Endodermal cell (in vitro differentiated cells): ENCODE measurements at regions not wholly inside any gene's neighbourhood (a gene's known extent, or its start where the extent isn't known, plus 50 kb on each side); places are given as distances from the start of the nearest gene placed in this dataset.
A peak's percentile ranks its signal among the peaks of the same experiment; 100 is the strongest.

ENCODE experiments used
- DNase-seq: peaks from one replicate; pipeline ENCODE4 v3.0.0-alpha.2; 2017
- H3K27ac ChIP-seq: 2 replicates; pipeline ENCODE4 v1.5.1; 2013; ENCODE audit warnings: mild to moderate bottlenecking, low read depth, low read length, moderate library complexity
- H3K27me3 ChIP-seq: 2 replicates; pipeline ENCODE4 v1.6.1; 2013; ENCODE audit warnings: mild to moderate bottlenecking, low read length, moderate library complexity; ENCODE audit not compliant: insufficient read depth, control insufficient read depth, poor library complexity, severe bottlenecking
- H3K36me3 ChIP-seq: 2 replicates; pipeline ENCODE4 v1.7.0; 2013; ENCODE audit warnings: mild to moderate bottlenecking, low read length, moderate library complexity; ENCODE audit not compliant: control insufficient read depth, insufficient read depth
- H3K4me1 ChIP-seq: one replicate; pipeline ENCODE4 v1.7.0; 2013; ENCODE audit warnings: low read length; ENCODE audit not compliant: control insufficient read depth, insufficient read depth
- H3K4me3 ChIP-seq: 2 replicates; pipeline ENCODE4 v1.5.1; 2013; ENCODE audit warnings: mild to moderate bottlenecking, low read length, moderate library complexity
- H3K9ac ChIP-seq: 2 replicates; pipeline ENCODE4 v1.6.1; 2013; ENCODE audit warnings: mild to moderate bottlenecking, low read length, moderate library complexity; ENCODE audit not compliant: poor library complexity, severe bottlenecking; ENCODE audit errors: extremely low read depth
- H3K9me3 ChIP-seq: 2 replicates; pipeline ENCODE4 v1.6.1; 2013; ENCODE audit warnings: mild to moderate bottlenecking, low read length, moderate library complexity; ENCODE audit not compliant: control insufficient read depth
- H3K27ac Mint-ChIP-seq: 2 replicates; pipeline ENCODE4 v1.8.0; 2020; ENCODE audit warnings: mixed read lengths
- H3K27me3 Mint-ChIP-seq: 2 replicates; pipeline ENCODE4 v1.8.0; 2021; ENCODE audit warnings: mild to moderate bottlenecking, mixed read lengths; ENCODE audit not compliant: insufficient read depth
- H3K36me3 Mint-ChIP-seq: 2 replicates; pipeline ENCODE4 v1.8.0; 2020; ENCODE audit warnings: low read depth, mixed read lengths
- H3K4me1 Mint-ChIP-seq: 2 replicates; pipeline ENCODE4 v1.8.0; 2020; ENCODE audit warnings: mixed read lengths
- H3K4me3 Mint-ChIP-seq: 2 replicates; pipeline ENCODE4 v1.8.0; 2020; ENCODE audit warnings: mild to moderate bottlenecking, moderate library complexity, mixed read lengths
- H3K9me3 Mint-ChIP-seq: 2 replicates; pipeline ENCODE4 v1.8.0; 2020; ENCODE audit warnings: mild to moderate bottlenecking, mixed read lengths
- WGBS, 2 experiments: methylation state at CpG; one replicate each; pipeline versions ENCODE4 v1.1.5 to v1.1.7; 2013; ENCODE audit warnings: missing lambda C conversion rate in 2 of 2, mixed read lengths in 1 of 2; ENCODE audit not compliant: insufficient coverage in 1 of 2, insufficient read length in 1 of 2; 5-methylcytosine and 5-hydroxymethylcytosine counted together
- TF ChIP-seq, protein P1 (sequence below): fragments of 200-600 bp; sonication (generic); conservative IDR thresholded peaks from 2 replicates; pipeline ENCODE4 v1.5.0; 2021; ENCODE audit warnings: antibody characterized with exemption, mild to moderate bottlenecking

DNA sequence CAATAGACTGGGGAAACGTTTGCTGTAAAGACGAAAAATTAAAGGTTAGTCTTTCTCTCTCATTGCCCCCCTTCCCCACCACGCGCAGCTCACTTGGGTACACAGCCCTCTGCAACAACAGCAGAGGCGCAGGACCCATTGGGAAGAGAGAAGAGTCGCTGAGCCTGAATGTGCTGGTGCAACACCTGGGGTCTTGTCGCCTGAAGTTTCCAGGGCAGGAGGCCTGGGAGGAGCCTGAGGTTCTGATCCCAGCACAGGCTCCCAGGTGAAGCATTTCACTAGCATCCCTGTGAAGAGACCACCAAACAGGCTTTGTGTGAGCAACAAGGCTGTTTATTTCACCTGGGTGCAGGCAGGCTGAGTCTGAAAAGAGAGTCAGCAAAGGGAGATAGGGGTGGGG, 116.2 kb upstream of the NTM start:
- H3K4me1 ChIP-seq = peaks cover 8% of the 10 kb centered on the region
- Mint-ChIP-seq H3K9me3 (peaks cover 14% of the 10 kb centered on the region), H3K4me3 (peak overlapping the region; percentile 55), H3K27ac (peak overlapping the region; percentile 95), H3K36me3 (peaks cover 14% of the 10 kb centered on the region), H3K27me3 (peaks cover 22% of the 10 kb centered on the region), H3K4me1 (peaks cover 79% of the 10 kb centered on the region)
- peak overlapping the region; percentile 54 for H3K9ac ChIP-seq
- H3K9me3 ChIP-seq = peaks cover 4% of the 10 kb centered on the region
- peak; percentile 86 for DNase-seq
- no peaks in the 10 kb centered on the region for H3K36me3 ChIP-seq
- no peak overlapping the region for H3K4me3 ChIP-seq
- no peaks in the 10 kb centered on the region for H3K27me3 ChIP-seq
- no peak overlapping the region for H3K27ac ChIP-seq
- TF ChIP-seq, protein P1, sequence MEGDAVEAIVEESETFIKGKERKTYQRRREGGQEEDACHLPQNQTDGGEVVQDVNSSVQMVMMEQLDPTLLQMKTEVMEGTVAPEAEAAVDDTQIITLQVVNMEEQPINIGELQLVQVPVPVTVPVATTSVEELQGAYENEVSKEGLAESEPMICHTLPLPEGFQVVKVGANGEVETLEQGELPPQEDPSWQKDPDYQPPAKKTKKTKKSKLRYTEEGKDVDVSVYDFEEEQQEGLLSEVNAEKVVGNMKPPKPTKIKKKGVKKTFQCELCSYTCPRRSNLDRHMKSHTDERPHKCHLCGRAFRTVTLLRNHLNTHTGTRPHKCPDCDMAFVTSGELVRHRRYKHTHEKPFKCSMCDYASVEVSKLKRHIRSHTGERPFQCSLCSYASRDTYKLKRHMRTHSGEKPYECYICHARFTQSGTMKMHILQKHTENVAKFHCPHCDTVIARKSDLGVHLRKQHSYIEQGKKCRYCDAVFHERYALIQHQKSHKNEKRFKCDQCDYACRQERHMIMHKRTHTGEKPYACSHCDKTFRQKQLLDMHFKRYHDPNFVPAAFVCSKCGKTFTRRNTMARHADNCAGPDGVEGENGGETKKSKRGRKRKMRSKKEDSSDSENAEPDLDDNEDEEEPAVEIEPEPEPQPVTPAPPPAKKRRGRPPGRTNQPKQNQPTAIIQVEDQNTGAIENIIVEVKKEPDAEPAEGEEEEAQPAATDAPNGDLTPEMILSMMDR = no peak
- WGBS, 2 experiments = 21 to 25% methylated on average over 4 to 5 of the region's 7 CpGs

DNA sequence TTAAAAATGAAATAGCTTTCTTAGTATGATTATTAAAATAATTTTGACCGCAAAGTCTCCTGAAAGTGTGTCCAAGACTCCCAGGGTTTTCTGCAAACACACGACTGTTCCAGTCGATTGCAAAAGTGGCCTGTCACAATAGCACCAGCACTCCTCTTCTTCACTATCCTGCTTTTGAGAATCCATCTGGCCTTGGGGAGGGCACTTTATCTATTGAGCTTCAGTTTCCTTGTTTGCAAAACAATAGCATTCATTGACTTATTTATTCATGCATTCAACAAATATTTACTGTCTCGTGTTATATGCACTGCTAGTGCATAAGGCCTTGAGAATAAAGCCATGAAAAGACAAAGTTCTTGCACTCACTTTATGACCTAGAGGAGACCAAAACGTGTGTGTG, 96.2 kb upstream of the NTM start:
- H3K36me3 Mint-ChIP-seq = peaks cover 11% of the 10 kb centered on the region
- Histone ChIP-seq H3K4me1 (peaks cover 5% of the 10 kb centered on the region), H3K4me3 (no peak overlapping the region), H3K9ac (no peak overlapping the region), H3K27ac (no peak overlapping the region), H3K9me3 (peaks cover 6% of the 10 kb centered on the region), H3K27me3 (no peaks in the 10 kb centered on the region), H3K36me3 (no peaks in the 10 kb centered on the region)
- H3K27ac Mint-ChIP-seq = no peak overlapping the region
- no peak for DNase-seq
- TF ChIP-seq, protein P1 = no peak
- WGBS, 2 experiments = 63 to 66% methylated on average over 3 to 4 of the region's 5 CpGs
- no peak overlapping the region for H3K4me3 Mint-ChIP-seq
- peaks cover 30% of the 10 kb centered on the region for H3K9me3 Mint-ChIP-seq
- H3K27me3 Mint-ChIP-seq = no peaks in the 10 kb centered on the region
- peaks cover 31% of the 10 kb centered on the region for H3K4me1 Mint-ChIP-seq

DNA sequence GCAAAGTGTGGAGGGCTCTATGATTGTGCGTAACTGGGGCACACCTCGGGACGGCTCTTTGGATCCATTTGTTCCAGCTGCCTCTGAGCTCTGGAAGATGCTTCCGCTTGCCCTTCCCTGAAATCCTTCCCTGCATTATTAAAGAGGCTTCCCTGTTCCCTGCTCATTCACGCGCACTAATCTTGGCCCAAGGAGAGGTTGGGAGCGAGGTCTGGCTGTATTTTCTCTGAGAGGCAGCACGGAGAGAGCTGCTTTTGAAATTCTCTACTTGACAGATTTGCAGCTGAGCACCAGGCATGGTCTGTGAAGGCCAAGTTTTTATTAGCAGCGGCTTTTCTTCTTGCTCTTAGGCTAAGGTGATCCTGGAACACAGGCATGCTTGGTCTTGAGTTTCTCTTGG, 94.8 kb upstream of the NTM start:
- no peak overlapping the region for H3K4me3 ChIP-seq
- TF ChIP-seq, protein P1 = no peak
- H3K27me3 ChIP-seq = no peaks in the 10 kb centered on the region
- Mint-ChIP-seq H3K9me3 (peaks cover 21% of the 10 kb centered on the region), H3K4me1 (peaks cover 31% of the 10 kb centered on the region), H3K27me3 (no peaks in the 10 kb centered on the region), H3K36me3 (peaks cover 7% of the 10 kb centered on the region), H3K4me3 (no peak overlapping the region), H3K27ac (no peak overlapping the region)
- H3K27ac ChIP-seq = no peak overlapping the region
- H3K4me1 ChIP-seq = peaks cover 5% of the 10 kb centered on the region
- H3K9me3 ChIP-seq = peaks cover 10% of the 10 kb centered on the region
- DNase-seq = no peak
- WGBS, 2 experiments = 88 to 96% methylated on average over 6 to 9 of the region's 9 CpGs
- no peak overlapping the region for H3K9ac ChIP-seq
- H3K36me3 ChIP-seq = no peaks in the 10 kb centered on the region
